GM12878 (cell line): ENCODE measurements at regions not wholly inside any gene's neighbourhood (a gene's known extent, or its start where the extent isn't known, plus 50 kb on each side); places are given as distances from the start of the nearest gene placed in this dataset.

Source experiments
- ATAC-seq: fragments of 200-7000 bp; cut with Tn5 transposase; 3 replicates; pipeline ENCODE4 v1.9.1; 2020; ENCODE audit warnings: mild to moderate bottlenecking, moderate library complexity
- BruUV-seq: library from RNA; stranded (reverse); fragments of 400-500 nt; replicated peaks from 2 replicates; lab custom pipeline; 2021; lab: Mats Ljungman, UMichigan
- CTCF ChIA-PET: fragments of 300-600 bp; sonication (Branson Sonifier 250); formaldehyde crosslinking; extraction: SDS; loops from one replicate; lab custom pipeline; 2021; ENCODE audit warnings: inconsistent platforms; lab: Yijun Ruan, JAX
- POLR2A ChIA-PET: fragments of 350-600 bp; formaldehyde crosslinking; extraction: SDS; loops from one replicate; lab custom pipeline; 2021; ENCODE audit warnings: inconsistent platforms; lab: Charles Lee
- RAD21 ChIA-PET: fragments of 300-600 bp; sonication (Branson Sonifier 250); formaldehyde crosslinking; loops from one replicate; lab custom pipeline; 2023; ENCODE audit warnings: antibody characterized with exemption; ENCODE audit not compliant: unreplicated experiment; lab: Charles Lee
- SMC1A ChIA-PET: fragments of 300-600 bp; sonication (Branson Sonifier 250); formaldehyde crosslinking; loops from one replicate; lab custom pipeline; 2023; ENCODE audit not compliant: unreplicated experiment, uncharacterized antibody; lab: Charles Lee
- DNase-seq: peaks from one replicate; pipeline ENCODE4 v3.0.0-alpha.2; 2011; ENCODE audit warnings: low read depth, low spot score
- FAIRE-seq: peaks from 3 replicates; lab custom pipeline; 2011; peaks lifted over from hg19 to GRCh38; lab: Jason Lieb, UNC
- H2AFZ ChIP-seq: 2 replicates; pipeline ENCODE4 v1.6.0; 2011; ENCODE audit warnings: low read depth, low read length, control low read depth; ENCODE audit not compliant: control insufficient read depth
- H3K27ac ChIP-seq: 2 replicates; pipeline ENCODE4 v1.5.1; 2011; ENCODE audit warnings: control low read depth; ENCODE audit not compliant: control insufficient read depth, insufficient read depth
- H3K27me3 ChIP-seq, 2 experiments: replicated peaks in 1 of 2; 2 replicates each; pipeline versions ENCODE4 v1.6.0 to v1.6.1; 2011; ENCODE audit warnings: low read length in 1 of 2; ENCODE audit not compliant: control insufficient read depth in 2 of 2, insufficient read depth in 2 of 2
- H3K36me3 ChIP-seq, 2 experiments: 2 replicates each; pipeline ENCODE4 v1.5.1; 2011; ENCODE audit warnings: low read length in 1 of 2; ENCODE audit not compliant: control insufficient read depth in 2 of 2, insufficient read depth in 2 of 2
- H3K4me1 ChIP-seq: 2 replicates; pipeline ENCODE4 v1.6.1; 2011; ENCODE audit warnings: mild to moderate bottlenecking, low read length, moderate library complexity, mixed read lengths; ENCODE audit not compliant: control insufficient read depth, insufficient read depth
- H3K4me2 ChIP-seq: 2 replicates; pipeline ENCODE4 v1.6.0; 2011; ENCODE audit warnings: control low read depth; ENCODE audit not compliant: control insufficient read depth, insufficient read depth
- H3K4me3 ChIP-seq: fragments of 200-600 bp; sonication (generic); 2 replicates; pipeline ENCODE4 v1.5.1; 2016
- H3K79me2 ChIP-seq: 2 replicates; pipeline ENCODE4 v1.6.0; 2011; ENCODE audit warnings: low read length; ENCODE audit not compliant: control insufficient read depth, insufficient read depth
- H3K9ac ChIP-seq: 2 replicates; pipeline ENCODE4 v1.8.0; 2011; ENCODE audit warnings: low read length, control low read depth, mixed read lengths; ENCODE audit not compliant: control insufficient read depth, insufficient read depth
- H3K9me3 ChIP-seq: replicated peaks from 3 replicates; pipeline ENCODE4 v1.5.1; 2011; ENCODE audit warnings: mild to moderate bottlenecking, low read length; ENCODE audit not compliant: control insufficient read depth, insufficient read depth
- H4K20me1 ChIP-seq: 2 replicates; pipeline ENCODE4 v1.6.0; 2011; ENCODE audit not compliant: control insufficient read depth, insufficient read depth
- ETV6 ChIP-seq, 2 experiments: fragments of 450-650 bp in 1 of 2; IDR thresholded peaks in 1 of 2; conservative IDR thresholded peaks in 1 of 2; 2 replicates each; pipeline ENCODE4 v1.6.1; 2014; ENCODE audit warnings: antibody characterized with exemption in 1 of 2, borderline replicate concordance in 1 of 2, low read depth in 1 of 2, mild to moderate bottlenecking in 1 of 2, moderate library complexity in 1 of 2
- NFXL1 ChIP-seq: fragments of 450-650 bp; IDR thresholded peaks from 2 replicates; pipeline ENCODE4 v1.6.1; 2017; ENCODE audit warnings: antibody characterized with exemption, mild to moderate bottlenecking, borderline replicate concordance
- WGBS: methylation state at CpG from one replicate; pipeline ENCODE4 v1.1.6; 2016; ENCODE audit warnings: low lambda C conversion rate; ENCODE audit not compliant: insufficient replicate concordance, insufficient coverage; ENCODE audit errors: missing lambda C conversion rate; 5-methylcytosine and 5-hydroxymethylcytosine counted together
- in situ Hi-C: fragments of 300-500 bp; cut with MboI; formaldehyde crosslinking; loops from 9 replicates; pipeline ENCODE4 v1.14.3; 2018; ENCODE audit warnings: mixed read lengths
- intact Hi-C: fragments of 100-400 bp; cut with micrococcal nuclease; formaldehyde crosslinking; loops from one replicate; pipeline ENCODE4 v1.14.2; 2022; ENCODE audit not compliant: unreplicated experiment
- TF ChIP-seq, protein P1 (sequence below): fragments of 450-650 bp; IDR thresholded peaks from 2 replicates; pipeline ENCODE4 v1.6.1; 2017; ENCODE audit warnings: low read depth, mild to moderate bottlenecking, moderate library complexity

DNA sequence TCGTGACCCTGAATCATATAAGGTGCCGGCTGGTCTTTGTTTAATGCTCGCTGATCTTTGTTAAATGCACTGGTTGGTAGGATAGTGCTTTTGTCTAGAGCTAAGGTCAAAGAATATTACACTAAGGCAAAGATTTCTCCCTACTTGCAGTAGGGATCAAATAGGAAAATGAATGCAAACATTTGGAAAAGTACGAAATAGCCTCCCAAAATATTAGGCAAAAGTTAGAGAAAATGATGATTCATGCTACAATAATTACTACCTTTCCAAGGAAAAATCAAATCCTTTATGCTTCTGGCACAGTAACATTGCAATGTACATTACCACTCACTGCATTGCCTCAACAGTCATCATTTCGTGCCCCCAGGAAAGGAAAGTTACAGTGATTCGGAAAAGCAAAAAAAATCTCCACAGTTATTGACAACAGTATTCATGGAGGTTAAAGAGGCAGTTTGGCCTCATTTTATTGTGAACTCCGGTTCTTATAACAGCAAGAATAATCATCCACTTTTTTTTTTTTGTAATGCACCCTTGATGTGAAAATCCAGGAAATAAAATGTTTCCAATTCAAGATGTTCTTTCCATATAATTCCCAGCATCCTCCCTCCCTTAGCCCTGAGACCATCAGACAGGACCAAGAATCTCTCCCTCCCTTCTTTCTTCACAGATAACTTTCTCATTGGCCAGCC lies 61.7 kb upstream of the ZMYND8 start:
- peaks cover 3% of the 10 kb centered on the region; the same call in 1 of the 2 replicates for H3K79me2 ChIP-seq
- H3K36me3 ChIP-seq = no peaks in the 10 kb centered on the region
- ATAC-seq (no peak), DNase-seq (no peak), FAIRE-seq (no peak)
- ChIA-PET RAD21 (interaction anchor here (1.2 to 9.2 kb wide), 5 partner anchors 12 to 69 kb away, joined by 3 to 143 read pairs (median 6); no protein-coding TSS in a partner anchor), POLR2A (interaction anchor here (0.6 to 11.1 kb wide), 6 partner anchors 16 to 84 kb away, joined by 3 to 123 read pairs (median 3); partner anchors contain the start of gene NCOA3), SMC1A (interaction anchor here (0.9 to 9.2 kb wide), 7 partner anchors 16 to 191 kb away, joined by 3 to 142 read pairs (median 9); partner anchors contain the start of gene NCOA3), CTCF (interaction anchor here (0.6 to 1.8 kb wide), 3 partner anchors 12 to 220 kb away, joined by 3 to 7 read pairs (median 4); no protein-coding TSS in a partner anchor)
- H3K9me3 ChIP-seq = no peaks in the 10 kb centered on the region
- no peaks in the 10 kb centered on the region for H4K20me1 ChIP-seq
- WGBS = 90% methylated on average over 7 of the region's 7 CpGs
- H3K27ac ChIP-seq = no peak overlapping the region
- no peak overlapping the region for H2AFZ ChIP-seq
- TF ChIP-seq ETV6 (conservative IDR thresholded peaks at IDR 0.05 in 1 of 2, IDR thresholded peaks at IDR 0.05 in 1 of 2; ENCODE audit: borderline replicate concordance in 1 of 2, low read depth in 1 of 2) (0 out of 4 replicates have a peak, but pooled peaks of 1 of the 2 experiments have one; percentile 22), NFXL1 (peak; percentile 54; the same call in 1 of the 2 replicates)
- TF ChIP-seq, protein P1, sequence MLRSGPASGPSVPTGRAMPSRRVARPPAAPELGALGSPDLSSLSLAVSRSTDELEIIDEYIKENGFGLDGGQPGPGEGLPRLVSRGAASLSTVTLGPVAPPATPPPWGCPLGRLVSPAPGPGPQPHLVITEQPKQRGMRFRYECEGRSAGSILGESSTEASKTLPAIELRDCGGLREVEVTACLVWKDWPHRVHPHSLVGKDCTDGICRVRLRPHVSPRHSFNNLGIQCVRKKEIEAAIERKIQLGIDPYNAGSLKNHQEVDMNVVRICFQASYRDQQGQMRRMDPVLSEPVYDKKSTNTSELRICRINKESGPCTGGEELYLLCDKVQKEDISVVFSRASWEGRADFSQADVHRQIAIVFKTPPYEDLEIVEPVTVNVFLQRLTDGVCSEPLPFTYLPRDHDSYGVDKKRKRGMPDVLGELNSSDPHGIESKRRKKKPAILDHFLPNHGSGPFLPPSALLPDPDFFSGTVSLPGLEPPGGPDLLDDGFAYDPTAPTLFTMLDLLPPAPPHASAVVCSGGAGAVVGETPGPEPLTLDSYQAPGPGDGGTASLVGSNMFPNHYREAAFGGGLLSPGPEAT = no peak
- intact Hi-C loops (loop anchor here (5.0 kb wide), 1 partner anchor 84 kb away; the partner anchor contains the start of gene NCOA3), in situ Hi-C loops (no loop called here)
- peaks cover 38% of the 10 kb centered on the region for H3K4me1 ChIP-seq
- H3K4me2 ChIP-seq = no peak overlapping the region
- no peak overlapping the region for H3K4me3 ChIP-seq
- no peak overlapping the region for H3K9ac ChIP-seq
- no TSS peak for BruUV-seq
- H3K27me3 ChIP-seq = no peaks in the 10 kb centered on the region
